Activated CD4-positive, CD25-positive, alpha-beta regulatory T cell treated with anti-CD3 and anti-CD28 coated beads, Interleukin-2, amount 50 U/mL, for 24 hours (primary cell): ENCODE measurements at regions not wholly inside any gene's neighbourhood (a gene's known extent, or its start where the extent isn't known, plus 50 kb on each side); places are given as distances from the start of the nearest gene placed in this dataset.
"Not testable (repeated sequence)": the region's sequence is repeated elsewhere in the genome, so short reads cannot be mapped to it uniquely, and the experiment has no call there.

Experiments used
- ATAC-seq, 2 donors: fragments of 150-1000 bp; cut with Tn5 transposase; one replicate each; pipeline ENCODE4 v1.10.0; 2021; ENCODE audit warnings: mild to moderate bottlenecking in 1 of 2, moderate library complexity in 1 of 2

- no peak for ATAC-seq
These were observed 473.1 kb downstream of the PDZRN4 start for GRCh38 chr12:41661141-41661765.

DNA sequence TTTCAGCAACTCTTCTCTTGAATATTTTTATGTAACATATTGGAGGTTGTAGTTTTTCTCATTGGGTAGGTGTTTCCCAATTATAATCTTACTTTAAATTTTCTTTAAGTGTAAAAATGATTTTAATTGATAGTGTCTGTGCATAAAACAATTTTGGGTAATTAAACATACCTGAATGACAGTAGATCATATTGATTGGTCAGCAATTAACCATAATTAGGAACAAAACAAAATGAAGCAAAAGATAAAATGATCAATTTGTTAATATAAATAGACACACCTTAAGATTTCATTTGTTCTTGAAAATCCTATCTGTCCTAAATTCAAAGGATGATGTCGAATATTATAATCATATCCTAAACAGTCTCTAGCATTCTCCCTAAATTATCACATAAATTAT is 468.3 kb downstream of the PDZRN4 start:
- no peak for ATAC-seq

DNA sequence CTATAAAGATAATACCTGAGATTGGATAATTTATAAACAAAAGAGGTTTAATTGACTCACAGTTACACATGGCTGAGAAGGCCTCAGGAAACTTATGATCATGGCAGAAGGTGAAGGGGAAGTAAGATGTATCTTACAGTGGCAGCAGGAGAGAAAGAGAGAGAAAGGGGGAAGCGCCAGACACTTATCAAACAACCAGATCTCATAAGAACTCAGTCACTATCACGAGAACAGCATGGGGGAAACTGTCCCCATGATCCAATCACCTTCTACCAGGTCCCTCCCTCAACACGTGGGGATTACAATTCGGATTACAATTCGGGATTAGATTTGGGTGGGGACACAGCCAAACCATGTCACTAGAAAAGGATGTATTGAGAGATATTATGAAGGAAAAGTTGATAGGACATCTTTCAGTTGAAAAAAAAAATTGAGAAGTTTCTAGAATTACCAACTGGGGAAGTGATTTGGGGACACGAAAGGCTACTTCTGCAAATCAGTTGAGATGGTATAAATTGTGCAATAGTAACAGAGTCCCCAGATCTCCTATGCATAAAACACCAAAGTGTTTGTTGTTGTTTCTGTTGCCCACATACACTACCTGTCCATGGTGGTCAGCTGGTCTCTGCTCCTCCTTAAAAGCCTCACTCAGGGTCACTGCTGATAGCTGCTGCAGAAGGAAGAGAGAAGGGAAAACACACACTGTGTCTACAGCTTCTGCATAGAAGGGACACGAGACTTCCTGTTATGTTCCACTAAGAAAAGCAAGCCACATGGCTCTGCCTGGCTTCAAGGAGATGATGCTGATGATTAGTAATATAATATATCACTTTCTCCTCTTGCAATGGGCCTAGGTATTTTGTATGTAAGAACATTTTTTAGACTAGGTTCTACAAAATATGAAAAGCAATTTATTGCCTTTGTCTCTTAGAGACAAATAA is 465.5 kb downstream of the PDZRN4 start:
- ATAC-seq, result no peak

- ATAC-seq, result no peak
These were observed 464.9 kb downstream of the PDZRN4 start for GRCh38 chr12:41652981-41653380.

DNA sequence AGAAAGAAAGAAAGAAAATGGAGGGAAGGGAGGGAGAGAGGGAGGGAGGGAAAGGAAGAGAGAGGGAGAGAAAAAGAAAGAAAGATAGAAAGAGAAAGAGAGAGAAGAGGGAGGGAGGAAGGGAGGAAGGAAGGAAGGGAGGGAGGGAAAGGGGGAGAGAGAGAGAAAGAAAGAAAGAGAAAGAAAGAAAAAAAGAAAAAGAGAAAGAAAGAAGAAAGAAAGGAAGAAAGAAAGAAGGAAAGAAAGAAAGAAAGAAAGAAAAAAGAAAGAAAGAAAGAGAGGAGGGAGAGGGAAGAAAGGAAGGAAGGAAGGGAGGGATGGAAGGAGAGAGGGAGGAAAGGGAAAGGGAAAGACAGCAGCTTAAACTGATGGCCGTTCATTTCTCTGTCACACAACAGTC is 457.5 kb downstream of the PDZRN4 start:
- ATAC-seq, result no peak

GRCh38 chr12:41642808-41643207 is 454.7 kb downstream of the PDZRN4 start:
- ATAC-seq, result not testable (repeated sequence)

- ATAC-seq, result no peak
These were observed 448.5 kb downstream of the PDZRN4 start for GRCh38 chr12:41636653-41637052.

DNA sequence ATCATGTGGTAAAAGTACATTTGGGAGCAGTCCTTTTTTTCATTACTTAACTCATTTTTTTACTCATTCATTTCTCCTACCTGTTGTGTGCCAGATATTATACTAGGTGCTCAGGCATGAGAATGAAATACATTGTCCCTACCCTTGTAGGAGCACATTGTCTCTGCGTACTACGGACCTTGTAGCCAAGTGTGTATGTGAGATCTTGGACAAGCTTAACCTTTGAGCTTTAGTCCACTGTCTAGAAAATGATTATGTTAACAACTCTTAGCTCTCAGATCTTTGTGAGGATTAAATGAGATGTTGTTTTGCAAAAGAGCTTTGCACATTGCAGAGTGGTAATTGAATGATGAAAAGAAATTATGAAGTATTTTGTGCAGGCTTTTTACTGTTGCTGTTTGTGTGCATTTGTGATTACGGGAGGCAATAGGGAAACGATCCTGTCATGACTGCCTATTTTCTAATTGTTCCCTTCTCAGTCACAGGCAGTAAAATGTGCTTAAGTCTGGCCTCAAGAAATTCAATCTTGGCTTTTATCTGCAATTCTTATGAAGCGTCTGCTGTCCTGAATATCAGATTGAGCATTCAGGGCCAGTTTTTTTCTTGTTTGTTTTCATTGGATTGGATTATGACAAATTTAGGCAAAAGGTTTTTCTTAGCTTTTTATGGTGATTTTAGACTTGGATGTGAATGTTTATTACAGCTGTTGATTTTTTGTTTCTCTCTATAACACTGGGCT is 447.7 kb downstream of the PDZRN4 start:
- no peak for ATAC-seq

DNA sequence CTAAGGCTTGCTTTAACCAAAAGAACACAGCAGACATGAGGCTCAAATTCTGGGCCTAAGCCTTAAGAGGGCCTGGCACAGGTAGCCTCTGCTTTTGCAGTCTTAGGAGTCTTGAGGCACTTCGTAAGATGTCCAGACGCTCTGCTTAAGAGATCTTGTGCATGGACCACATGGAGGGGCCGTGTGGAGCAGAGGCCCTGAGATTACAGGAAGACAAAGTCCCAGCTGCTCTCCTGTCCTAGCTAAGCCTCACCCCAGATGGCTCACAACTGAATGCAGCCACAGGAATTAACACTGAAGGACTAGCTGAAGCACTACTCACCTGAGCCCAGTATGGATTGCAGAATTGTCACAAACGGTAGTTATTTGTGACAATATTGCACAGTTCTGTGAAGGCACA is 446.0 kb downstream of the PDZRN4 start:
- no peak for ATAC-seq

DNA sequence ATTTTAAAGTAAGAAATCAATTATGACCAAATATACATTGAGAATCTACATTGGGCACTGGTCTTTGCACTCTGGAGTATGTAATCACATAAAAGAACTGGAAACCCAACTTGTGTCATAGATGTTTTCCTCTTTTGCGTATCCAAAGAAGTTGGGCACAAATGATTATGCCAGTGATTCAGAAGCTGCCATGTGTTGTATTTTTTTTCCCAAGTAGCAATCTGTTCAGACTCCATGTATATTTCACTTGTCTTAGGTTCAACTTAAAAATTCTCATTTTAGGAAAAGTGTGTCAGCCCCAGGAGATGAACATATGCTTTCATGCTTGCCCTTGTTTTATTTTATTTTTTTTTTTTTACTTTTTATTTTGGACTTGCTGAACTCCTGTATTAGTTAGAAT is 441.5 kb downstream of the PDZRN4 start:
- ATAC-seq, result no peak

- ATAC-seq, result no peak
These were observed 439.4 kb downstream of the PDZRN4 start for GRCh38 chr12:41627476-41627875.

DNA sequence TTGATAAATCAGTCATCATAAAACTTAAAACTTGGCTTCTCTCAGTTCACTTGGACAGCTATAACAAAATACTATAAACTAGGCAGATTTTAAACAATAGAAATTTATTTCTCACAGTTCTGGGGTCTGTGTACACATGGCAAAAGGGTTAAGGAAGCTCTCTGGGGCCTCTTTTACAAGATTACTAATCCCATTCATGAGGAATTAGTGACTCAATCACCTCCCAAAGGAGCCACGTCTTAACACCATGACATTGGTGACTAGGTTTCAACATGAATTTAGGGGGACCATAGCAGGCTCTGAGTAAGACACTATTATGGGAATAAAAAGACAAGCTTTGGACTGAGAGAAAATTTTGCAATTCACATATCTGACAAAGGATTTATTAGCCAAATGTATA is 436.5 kb downstream of the PDZRN4 start:
- ATAC-seq, result no peak
